K562 (cell line): ENCODE measurements at regions not wholly inside any gene's neighbourhood (a gene's known extent, or its start where the extent isn't known, plus 50 kb on each side); places are given as distances from the start of the nearest gene placed in this dataset.

Experiments
- BCOR ChIP-seq: fragments of 450-650 bp; IDR thresholded peaks from 2 replicates; pipeline ENCODE4 v1.6.1; 2016
- CBX5 ChIP-seq: IDR thresholded peaks from 2 replicates; pipeline ENCODE4 v1.6.1; 2014; ENCODE audit warnings: low read depth, borderline replicate concordance
- CHD2 ChIP-seq: IDR thresholded peaks from 2 replicates; pipeline ENCODE4 v1.6.1; 2011; ENCODE audit warnings: low read depth, low read length
- FIP1L1 ChIP-seq: fragments of 200-400 bp; formaldehyde crosslinking; IDR thresholded peaks from 2 replicates; pipeline ENCODE4 v1.6.1; 2018; ENCODE audit warnings: mild to moderate bottlenecking, low read depth, low read length; ENCODE audit not compliant: poor library complexity, severe bottlenecking
- NFE2L1 ChIP-seq: fragments of 450-650 bp; IDR thresholded peaks from 2 replicates; pipeline ENCODE4 v1.6.1; 2016; ENCODE audit warnings: missing genetic modification characterization, low read depth, mild to moderate bottlenecking, missing compliant biosample characterization, moderate library complexity, borderline replicate concordance
- NFIC ChIP-seq: fragments of 450-650 bp; IDR thresholded peaks from 2 replicates; pipeline ENCODE4 v1.6.1; 2017; ENCODE audit warnings: mild to moderate bottlenecking, inconsistent platforms
- SAFB ChIP-seq: fragments of 200-400 bp; formaldehyde crosslinking; IDR thresholded peaks from 2 replicates; pipeline ENCODE4 v1.6.1; 2017; ENCODE audit warnings: low read depth, low read length, borderline replicate concordance
- TEAD1 ChIP-seq, 2 experiments: fragments of 450-650 bp in 1 of 2; sonication (generic) in 1 of 2; formaldehyde crosslinking; IDR thresholded peaks; 2 replicates each; pipeline versions ENCODE4 v1.4.0 to v1.8.0; 2020 to 2022; ENCODE audit warnings: mild to moderate bottlenecking in 2 of 2, missing genetic modification reagents in 1 of 2
- TGIF2 ChIP-seq: sonication (generic); formaldehyde crosslinking; IDR thresholded peaks from 2 replicates; pipeline ENCODE4 v1.8.1; 2022; ENCODE audit warnings: mild to moderate bottlenecking, missing genetic modification reagents, moderate library complexity
- TF ChIP-seq, protein P1 (sequence below): sonication (generic); formaldehyde crosslinking; IDR thresholded peaks from 2 replicates; pipeline ENCODE4 v1.8.0; 2022; ENCODE audit warnings: missing genetic modification reagents, mild to moderate bottlenecking, borderline replicate concordance
- TF ChIP-seq, protein P2 (sequence below): sonication (generic); formaldehyde crosslinking; IDR thresholded peaks from 2 replicates; pipeline ENCODE4 v1.9.0; 2022; ENCODE audit warnings: mild to moderate bottlenecking, missing genetic modification reagents
- TF ChIP-seq, protein P3 (sequence below), 2 experiments: fragments of 450-650 bp in 1 of 2; sonication (generic) in 1 of 2; formaldehyde crosslinking in 1 of 2; IDR thresholded peaks in 1 of 2; conservative IDR thresholded peaks in 1 of 2; 2 replicates each; pipeline versions ENCODE4 v1.6.1 to v1.8.1; 2016 to 2023; ENCODE audit warnings: mild to moderate bottlenecking in 2 of 2, moderate library complexity in 2 of 2, inconsistent platforms in 1 of 2, missing genetic modification reagents in 1 of 2
- TF ChIP-seq, protein P4 (sequence below), 3 experiments: IDR thresholded peaks in 2 of 3; conservative IDR thresholded peaks in 1 of 3; 2 replicates each; pipeline ENCODE4 v1.5.1; 2011 to 2012; ENCODE audit warnings: low read length in 3 of 3, mild to moderate bottlenecking in 3 of 3, control low read depth in 2 of 3, improper control_type of control experiment in 1 of 3, inconsistent platforms in 1 of 3, low read depth in 1 of 3, mixed read lengths in 1 of 3, moderate library complexity in 1 of 3; ENCODE audit not compliant: insufficient read depth in 2 of 3
- TF ChIP-seq, protein P5 (sequence below): IDR thresholded peaks from 2 replicates; pipeline ENCODE4 v1.6.1; 2016; ENCODE audit warnings: missing genetic modification characterization, missing compliant biosample characterization

DNA sequence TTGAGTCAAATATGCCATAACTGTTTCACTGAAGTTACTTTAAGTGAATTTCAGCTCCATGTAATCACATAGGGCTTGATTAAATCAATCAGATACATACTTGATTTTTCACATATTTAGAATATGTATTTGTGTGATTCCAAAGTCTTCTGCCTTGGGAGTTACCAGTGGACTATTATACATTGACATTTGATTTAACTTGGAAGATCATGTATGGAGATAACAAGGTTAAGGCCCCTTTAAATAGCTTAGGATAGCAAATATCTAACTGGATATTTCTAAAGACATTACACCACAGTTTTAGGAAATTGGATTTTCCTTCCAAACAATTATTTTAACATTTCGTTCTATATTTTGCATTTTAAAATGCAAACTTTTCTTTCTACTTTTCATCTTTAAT is 405.0 kb downstream of the RAP2B start:
- no peak for TF ChIP-seq BCOR
- no peak for TF ChIP-seq TGIF2 (CRISPR knock-in tag)
- TF ChIP-seq TEAD1 (CRISPR knock-in tag; IDR thresholded peaks at IDR 0.05), result no peak
- no peak for TF ChIP-seq NFE2L1 (tag)
- TF ChIP-seq, protein P1, sequence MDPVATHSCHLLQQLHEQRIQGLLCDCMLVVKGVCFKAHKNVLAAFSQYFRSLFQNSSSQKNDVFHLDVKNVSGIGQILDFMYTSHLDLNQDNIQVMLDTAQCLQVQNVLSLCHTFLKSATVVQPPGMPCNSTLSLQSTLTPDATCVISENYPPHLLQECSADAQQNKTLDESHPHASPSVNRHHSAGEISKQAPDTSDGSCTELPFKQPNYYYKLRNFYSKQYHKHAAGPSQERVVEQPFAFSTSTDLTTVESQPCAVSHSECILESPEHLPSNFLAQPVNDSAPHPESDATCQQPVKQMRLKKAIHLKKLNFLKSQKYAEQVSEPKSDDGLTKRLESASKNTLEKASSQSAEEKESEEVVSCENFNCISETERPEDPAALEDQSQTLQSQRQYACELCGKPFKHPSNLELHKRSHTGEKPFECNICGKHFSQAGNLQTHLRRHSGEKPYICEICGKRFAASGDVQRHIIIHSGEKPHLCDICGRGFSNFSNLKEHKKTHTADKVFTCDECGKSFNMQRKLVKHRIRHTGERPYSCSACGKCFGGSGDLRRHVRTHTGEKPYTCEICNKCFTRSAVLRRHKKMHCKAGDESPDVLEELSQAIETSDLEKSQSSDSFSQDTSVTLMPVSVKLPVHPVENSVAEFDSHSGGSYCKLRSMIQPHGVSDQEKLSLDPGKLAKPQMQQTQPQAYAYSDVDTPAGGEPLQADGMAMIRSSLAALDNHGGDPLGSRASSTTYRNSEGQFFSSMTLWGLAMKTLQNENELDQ (CRISPR knock-in tag), result no peak
- TF ChIP-seq CBX5, result no peak
- no peak for TF ChIP-seq FIP1L1
- TF ChIP-seq SAFB, result no peak
- TF ChIP-seq, protein P2, sequence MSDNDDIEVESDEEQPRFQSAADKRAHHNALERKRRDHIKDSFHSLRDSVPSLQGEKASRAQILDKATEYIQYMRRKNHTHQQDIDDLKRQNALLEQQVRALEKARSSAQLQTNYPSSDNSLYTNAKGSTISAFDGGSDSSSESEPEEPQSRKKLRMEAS (CRISPR knock-in tag), result no peak
- TF ChIP-seq, protein P3, sequence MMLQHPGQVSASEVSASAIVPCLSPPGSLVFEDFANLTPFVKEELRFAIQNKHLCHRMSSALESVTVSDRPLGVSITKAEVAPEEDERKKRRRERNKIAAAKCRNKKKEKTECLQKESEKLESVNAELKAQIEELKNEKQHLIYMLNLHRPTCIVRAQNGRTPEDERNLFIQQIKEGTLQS (IDR thresholded peaks at IDR 0.05), result no peak
- TF ChIP-seq, protein P3 (CRISPR knock-in tag; conservative IDR thresholded peaks at IDR 0.05), result no peak
- TF ChIP-seq, protein P4, sequence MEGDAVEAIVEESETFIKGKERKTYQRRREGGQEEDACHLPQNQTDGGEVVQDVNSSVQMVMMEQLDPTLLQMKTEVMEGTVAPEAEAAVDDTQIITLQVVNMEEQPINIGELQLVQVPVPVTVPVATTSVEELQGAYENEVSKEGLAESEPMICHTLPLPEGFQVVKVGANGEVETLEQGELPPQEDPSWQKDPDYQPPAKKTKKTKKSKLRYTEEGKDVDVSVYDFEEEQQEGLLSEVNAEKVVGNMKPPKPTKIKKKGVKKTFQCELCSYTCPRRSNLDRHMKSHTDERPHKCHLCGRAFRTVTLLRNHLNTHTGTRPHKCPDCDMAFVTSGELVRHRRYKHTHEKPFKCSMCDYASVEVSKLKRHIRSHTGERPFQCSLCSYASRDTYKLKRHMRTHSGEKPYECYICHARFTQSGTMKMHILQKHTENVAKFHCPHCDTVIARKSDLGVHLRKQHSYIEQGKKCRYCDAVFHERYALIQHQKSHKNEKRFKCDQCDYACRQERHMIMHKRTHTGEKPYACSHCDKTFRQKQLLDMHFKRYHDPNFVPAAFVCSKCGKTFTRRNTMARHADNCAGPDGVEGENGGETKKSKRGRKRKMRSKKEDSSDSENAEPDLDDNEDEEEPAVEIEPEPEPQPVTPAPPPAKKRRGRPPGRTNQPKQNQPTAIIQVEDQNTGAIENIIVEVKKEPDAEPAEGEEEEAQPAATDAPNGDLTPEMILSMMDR (IDR thresholded peaks at IDR 0.05 in 2 of 3, conservative IDR thresholded peaks at IDR 0.05 in 1 of 3; ENCODE audit: insufficient read depth in 2 of 3, low read depth in 1 of 3, low read length in 3 of 3), result no peak
- no peak for TF ChIP-seq CHD2
- TF ChIP-seq, protein P5, sequence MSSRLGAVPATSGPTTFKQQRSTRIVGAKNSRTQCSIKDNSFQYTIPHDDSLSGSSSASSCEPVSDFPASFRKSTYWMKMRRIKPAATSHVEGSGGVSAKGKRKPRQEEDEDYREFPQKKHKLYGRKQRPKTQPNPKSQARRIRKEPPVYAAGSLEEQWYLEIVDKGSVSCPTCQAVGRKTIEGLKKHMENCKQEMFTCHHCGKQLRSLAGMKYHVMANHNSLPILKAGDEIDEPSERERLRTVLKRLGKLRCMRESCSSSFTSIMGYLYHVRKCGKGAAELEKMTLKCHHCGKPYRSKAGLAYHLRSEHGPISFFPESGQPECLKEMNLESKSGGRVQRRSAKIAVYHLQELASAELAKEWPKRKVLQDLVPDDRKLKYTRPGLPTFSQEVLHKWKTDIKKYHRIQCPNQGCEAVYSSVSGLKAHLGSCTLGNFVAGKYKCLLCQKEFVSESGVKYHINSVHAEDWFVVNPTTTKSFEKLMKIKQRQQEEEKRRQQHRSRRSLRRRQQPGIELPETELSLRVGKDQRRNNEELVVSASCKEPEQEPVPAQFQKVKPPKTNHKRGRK, result no peak
- TF ChIP-seq NFIC, result no peak
